ENCODE measurements at regions not wholly inside any gene's neighbourhood (a gene's known extent, or its start where the extent isn't known, plus 50 kb on each side); places are given as distances from the start of the nearest gene placed in this dataset.

DNA sequence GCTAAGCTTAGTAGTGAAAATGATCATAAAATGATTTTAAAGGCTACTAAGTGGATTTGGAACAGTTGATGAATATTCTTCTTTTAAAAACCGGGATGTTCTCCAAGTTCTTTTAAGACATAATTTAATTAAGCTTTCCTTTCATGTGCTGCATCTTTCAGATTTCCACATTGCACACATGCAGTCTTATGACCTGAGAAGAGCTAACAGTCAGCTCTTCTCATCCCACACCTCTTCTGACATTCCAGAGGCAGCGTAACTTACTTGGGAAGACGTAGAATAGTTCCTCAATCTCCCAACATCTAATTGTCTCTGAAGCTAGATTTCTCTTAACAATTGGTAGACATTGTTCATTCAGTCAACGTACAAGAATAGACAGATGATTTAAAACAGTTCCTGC is 181.8 kb downstream of the SP3 start:
- Histone ChIP-seq H3F3A (ENCODE audit: low read depth) (no peaks in the 10 kb centered on the region), H3K27me3 (ENCODE audit: insufficient read depth, low read length, poor library complexity, severe bottlenecking) (no peaks in the 10 kb centered on the region), H2AFZ (ENCODE audit: low read length) (no peak overlapping the region), H3K79me2 (ENCODE audit: insufficient read depth, low read length) (no peaks in the 10 kb centered on the region), H3K36me3 (ENCODE audit: insufficient read depth, low read length) (no peaks in the 10 kb centered on the region), H3K9me3 (ENCODE audit: insufficient read depth, low read depth, low read length) (no peaks in the 10 kb centered on the region), H3K4me2 (ENCODE audit: low read depth, low read length, poor library complexity, severe bottlenecking) (no peak overlapping the region), H3K4me3 (ENCODE audit: low read length, poor library complexity, severe bottlenecking) (no peak overlapping the region), H3K9ac (ENCODE audit: low read depth, low read length, poor library complexity, severe bottlenecking) (no peak overlapping the region), H3K4me1 (ENCODE audit: insufficient read depth, low read length, poor library complexity, severe bottlenecking) (no peaks in the 10 kb centered on the region), H4K20me1 (ENCODE audit: insufficient read depth, low read length, poor library complexity, severe bottlenecking) (no peaks in the 10 kb centered on the region), H3K9me2 (replicated peaks; ENCODE audit: low read depth, low read length) (no peaks in the 10 kb centered on the region)
- TF ChIP-seq, protein P1, sequence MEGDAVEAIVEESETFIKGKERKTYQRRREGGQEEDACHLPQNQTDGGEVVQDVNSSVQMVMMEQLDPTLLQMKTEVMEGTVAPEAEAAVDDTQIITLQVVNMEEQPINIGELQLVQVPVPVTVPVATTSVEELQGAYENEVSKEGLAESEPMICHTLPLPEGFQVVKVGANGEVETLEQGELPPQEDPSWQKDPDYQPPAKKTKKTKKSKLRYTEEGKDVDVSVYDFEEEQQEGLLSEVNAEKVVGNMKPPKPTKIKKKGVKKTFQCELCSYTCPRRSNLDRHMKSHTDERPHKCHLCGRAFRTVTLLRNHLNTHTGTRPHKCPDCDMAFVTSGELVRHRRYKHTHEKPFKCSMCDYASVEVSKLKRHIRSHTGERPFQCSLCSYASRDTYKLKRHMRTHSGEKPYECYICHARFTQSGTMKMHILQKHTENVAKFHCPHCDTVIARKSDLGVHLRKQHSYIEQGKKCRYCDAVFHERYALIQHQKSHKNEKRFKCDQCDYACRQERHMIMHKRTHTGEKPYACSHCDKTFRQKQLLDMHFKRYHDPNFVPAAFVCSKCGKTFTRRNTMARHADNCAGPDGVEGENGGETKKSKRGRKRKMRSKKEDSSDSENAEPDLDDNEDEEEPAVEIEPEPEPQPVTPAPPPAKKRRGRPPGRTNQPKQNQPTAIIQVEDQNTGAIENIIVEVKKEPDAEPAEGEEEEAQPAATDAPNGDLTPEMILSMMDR (conservative IDR thresholded peaks at IDR 0.05; ENCODE audit: low read length) = no peak
- TF ChIP-seq EZH2phosphoT487 (IDR thresholded peaks at IDR 0.05; ENCODE audit: borderline replicate concordance) = no peak

DNA sequence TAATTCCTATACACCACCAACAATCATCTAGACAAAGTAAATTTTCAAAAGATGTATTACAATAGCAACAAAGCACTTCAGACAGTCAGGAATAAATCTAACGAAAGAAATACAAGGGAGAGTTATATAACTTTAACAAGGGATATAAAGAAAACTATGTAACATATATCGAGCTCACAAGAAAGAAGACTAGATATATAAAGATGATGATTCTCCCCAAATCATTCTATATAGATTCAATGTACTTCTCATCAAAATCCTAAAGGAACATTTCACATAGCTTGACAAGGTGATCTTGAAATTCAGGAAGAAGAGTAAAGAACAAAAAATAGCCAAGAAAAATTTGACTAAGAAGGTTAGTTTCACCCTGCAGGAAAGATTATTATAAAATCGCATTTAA is 179.4 kb downstream of the SP3 start:
- TF ChIP-seq, protein P1 (conservative IDR thresholded peaks at IDR 0.05; ENCODE audit: low read length) = no peak
- no peak for TF ChIP-seq EZH2phosphoT487 (IDR thresholded peaks at IDR 0.05; ENCODE audit: borderline replicate concordance)
- H2AFZ ChIP-seq (ENCODE audit: low read length) = no peak overlapping the region
- no peak overlapping the region for H3K4me2 ChIP-seq (ENCODE audit: low read depth, low read length, poor library complexity, severe bottlenecking)
- H3K79me2 ChIP-seq (ENCODE audit: insufficient read depth, low read length) = no peaks in the 10 kb centered on the region
- no peaks in the 10 kb centered on the region for H3K9me3 ChIP-seq (ENCODE audit: insufficient read depth, low read depth, low read length)
- H3K4me1 ChIP-seq (ENCODE audit: insufficient read depth, low read length, poor library complexity, severe bottlenecking) = no peaks in the 10 kb centered on the region
- H3K9ac ChIP-seq (ENCODE audit: low read depth, low read length, poor library complexity, severe bottlenecking) = no peak overlapping the region
- H3K9me2 ChIP-seq (replicated peaks; ENCODE audit: low read depth, low read length) = no peaks in the 10 kb centered on the region
- no peaks in the 10 kb centered on the region for H4K20me1 ChIP-seq (ENCODE audit: insufficient read depth, low read length, poor library complexity, severe bottlenecking)
- H3K27me3 ChIP-seq (ENCODE audit: insufficient read depth, low read length, poor library complexity, severe bottlenecking) = no peaks in the 10 kb centered on the region
- no peaks in the 10 kb centered on the region for H3F3A ChIP-seq (ENCODE audit: low read depth)
- no peaks in the 10 kb centered on the region for H3K36me3 ChIP-seq (ENCODE audit: insufficient read depth, low read length)
- no peak overlapping the region for H3K4me3 ChIP-seq (ENCODE audit: low read length, poor library complexity, severe bottlenecking)

DNA sequence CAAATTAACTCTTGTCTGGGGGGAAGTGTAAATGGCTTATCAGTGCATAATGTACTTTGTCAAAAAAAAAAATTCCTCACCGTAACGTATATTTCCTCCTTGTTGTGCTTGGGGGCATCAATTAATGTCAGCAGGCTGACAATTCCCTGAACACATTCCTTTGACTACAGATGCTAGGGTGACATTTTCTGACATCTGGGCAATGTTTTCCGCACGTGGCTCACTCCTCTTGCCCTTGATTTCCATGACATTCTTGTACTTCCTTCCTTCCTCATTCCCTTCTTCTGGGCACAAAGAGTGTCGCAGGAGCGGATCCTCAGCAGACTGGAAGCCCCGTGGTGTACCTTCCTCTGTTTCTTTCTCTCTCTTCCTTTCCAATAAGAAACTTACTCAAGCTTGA is 173.7 kb downstream of the SP3 start:
- no peak overlapping the region for H3K4me2 ChIP-seq (ENCODE audit: low read depth, low read length, poor library complexity, severe bottlenecking)

More for the DNA sequence above, 173.7 kb downstream of the SP3 start:
- no peaks in the 10 kb centered on the region for H3K4me1 ChIP-seq (ENCODE audit: insufficient read depth, low read length, poor library complexity, severe bottlenecking)
- no peaks in the 10 kb centered on the region for H3K79me2 ChIP-seq (ENCODE audit: insufficient read depth, low read length)
- H3F3A ChIP-seq (ENCODE audit: low read depth) = no peaks in the 10 kb centered on the region
- H3K9ac ChIP-seq (ENCODE audit: low read depth, low read length, poor library complexity, severe bottlenecking) = no peak overlapping the region
- TF ChIP-seq, protein P1 (conservative IDR thresholded peaks at IDR 0.05; ENCODE audit: low read length) = no peak
- TF ChIP-seq EZH2phosphoT487 (IDR thresholded peaks at IDR 0.05; ENCODE audit: borderline replicate concordance) = no peak
- H3K9me2 ChIP-seq (replicated peaks; ENCODE audit: low read depth, low read length) = no peaks in the 10 kb centered on the region
- H3K27me3 ChIP-seq (ENCODE audit: insufficient read depth, low read length, poor library complexity, severe bottlenecking) = no peaks in the 10 kb centered on the region
- H3K36me3 ChIP-seq (ENCODE audit: insufficient read depth, low read length) = no peaks in the 10 kb centered on the region
- no peak overlapping the region for H3K4me3 ChIP-seq (ENCODE audit: low read length, poor library complexity, severe bottlenecking)
- no peaks in the 10 kb centered on the region for H3K9me3 ChIP-seq (ENCODE audit: insufficient read depth, low read depth, low read length)
- no peak overlapping the region for H2AFZ ChIP-seq (ENCODE audit: low read length)
- no peaks in the 10 kb centered on the region for H4K20me1 ChIP-seq (ENCODE audit: insufficient read depth, low read length, poor library complexity, severe bottlenecking)
